Liver (tissue), 8 donors: ENCODE measurements at regions not wholly inside any gene's neighbourhood (a gene's known extent, or its start where the extent isn't known, plus 50 kb on each side); places are given as distances from the start of the nearest gene placed in this dataset.

Experiments
- DNase-seq: peaks from one replicate; pipeline ENCODE4 v3.0.0-alpha.2; 2017; ENCODE audit warnings: low spot score
- H3K27ac ChIP-seq, 2 donors: one replicate each; pipeline ENCODE4 v1.7.0; 2013; ENCODE audit warnings: inconsistent platforms in 2 of 2, low read length in 2 of 2, control low read depth in 1 of 2, low read depth in 1 of 2, mild to moderate bottlenecking in 1 of 2
- H3K27me3 ChIP-seq, 4 donors: one replicate each; pipeline versions ENCODE4 v1.6.1 to v1.7.0; 2013; ENCODE audit warnings: low read length in 3 of 4, inconsistent platforms in 1 of 4, mild to moderate bottlenecking in 1 of 4, moderate library complexity in 1 of 4; ENCODE audit not compliant: control insufficient read depth in 4 of 4, insufficient read depth in 4 of 4
- H3K36me3 ChIP-seq, 4 donors: one replicate each; pipeline versions ENCODE4 v1.6.1 to v1.7.0; 2013; ENCODE audit warnings: low read length in 3 of 4, mild to moderate bottlenecking in 3 of 4, low read depth in 1 of 4, moderate library complexity in 1 of 4; ENCODE audit not compliant: control insufficient read depth in 4 of 4, insufficient read depth in 3 of 4
- H3K4me1 ChIP-seq, 4 donors: one replicate each; pipeline versions ENCODE4 v1.6.1 to v1.7.0; 2013; ENCODE audit warnings: low read length in 3 of 4, mild to moderate bottlenecking in 3 of 4, moderate library complexity in 1 of 4; ENCODE audit not compliant: control insufficient read depth in 4 of 4, insufficient read depth in 4 of 4
- H3K4me3 ChIP-seq, 3 donors: one replicate each; pipeline versions ENCODE4 v1.6.1 to v1.7.0; 2013; ENCODE audit warnings: low read length in 3 of 3, control low read depth in 1 of 3, low read depth in 1 of 3, mild to moderate bottlenecking in 1 of 3
- H3K9ac ChIP-seq, 2 donors: one replicate each; pipeline ENCODE4 v1.7.0; 2013; ENCODE audit warnings: low read length in 2 of 2, mild to moderate bottlenecking in 2 of 2, moderate library complexity in 2 of 2, control low read depth in 1 of 2, low read depth in 1 of 2
- H3K9me3 ChIP-seq, 4 donors: one replicate each; pipeline versions ENCODE4 v1.6.1 to v1.7.0; 2013; ENCODE audit warnings: low read length in 3 of 4; ENCODE audit not compliant: control insufficient read depth in 4 of 4
- ATF3 ChIP-seq: IDR thresholded peaks from 2 replicates; pipeline ENCODE4 v1.6.1; 2016; ENCODE audit warnings: antibody characterized with exemption
- CTCF ChIP-seq: fragments of 150-350 bp; IDR thresholded peaks from 2 replicates; pipeline ENCODE4 v1.5.1; 2017; ENCODE audit warnings: improper control_type of control experiment, low read depth, low read length; ENCODE audit not compliant: missing input control
- EGR1 ChIP-seq, 2 donors: IDR thresholded peaks; 2 replicates each; pipeline ENCODE4 v1.6.1; 2016 to 2018; ENCODE audit warnings: antibody characterized with exemption in 2 of 2, low read depth in 2 of 2
- FOXA2 ChIP-seq: IDR thresholded peaks from 2 replicates; pipeline ENCODE4 v1.6.1; 2016; ENCODE audit warnings: antibody characterized with exemption
- GABPA ChIP-seq, 2 donors: IDR thresholded peaks in 1 of 2; conservative IDR thresholded peaks in 1 of 2; 2 replicates each; pipeline ENCODE4 v1.6.1; 2016; ENCODE audit warnings: antibody characterized with exemption in 2 of 2, mild to moderate bottlenecking in 1 of 2, moderate library complexity in 1 of 2
- HNF4A ChIP-seq, 2 donors: conservative IDR thresholded peaks; 2 replicates each; pipeline ENCODE4 v1.6.1; 2016; ENCODE audit warnings: antibody characterized with exemption in 2 of 2, mild to moderate bottlenecking in 2 of 2
- HNF4G ChIP-seq: IDR thresholded peaks from 2 replicates; pipeline ENCODE4 v1.6.1; 2016; ENCODE audit warnings: antibody characterized with exemption
- JUND ChIP-seq, 2 donors: IDR thresholded peaks; 2 replicates each; pipeline ENCODE4 v1.6.1; 2016; ENCODE audit warnings: antibody characterized with exemption in 2 of 2
- MAX ChIP-seq: IDR thresholded peaks from 2 replicates; pipeline ENCODE4 v1.6.1; 2016; ENCODE audit warnings: antibody characterized with exemption
- RAD21 ChIP-seq, 2 donors: IDR thresholded peaks; 2 replicates each; pipeline ENCODE4 v1.6.1; 2016; ENCODE audit warnings: antibody characterized with exemption in 2 of 2, mild to moderate bottlenecking in 2 of 2
- REST ChIP-seq: IDR thresholded peaks from 2 replicates; pipeline ENCODE4 v1.6.1; 2016; ENCODE audit warnings: antibody characterized with exemption, mild to moderate bottlenecking
- RXRA ChIP-seq, 2 donors: IDR thresholded peaks; 2 replicates each; pipeline ENCODE4 v1.6.1; 2017 to 2018; ENCODE audit warnings: antibody characterized with exemption in 2 of 2, mild to moderate bottlenecking in 1 of 2
- SP1 ChIP-seq: IDR thresholded peaks from 2 replicates; pipeline ENCODE4 v1.6.1; 2018; ENCODE audit warnings: antibody characterized with exemption, mild to moderate bottlenecking
- TAF1 ChIP-seq: conservative IDR thresholded peaks from 2 replicates; pipeline ENCODE4 v1.6.1; 2016; ENCODE audit warnings: antibody characterized with exemption, mild to moderate bottlenecking
- YY1 ChIP-seq: IDR thresholded peaks from 2 replicates; pipeline ENCODE4 v1.6.1; 2016; ENCODE audit warnings: antibody characterized with exemption, mild to moderate bottlenecking
- ZBTB33 ChIP-seq: IDR thresholded peaks from 2 replicates; pipeline ENCODE4 v1.6.1; 2016; ENCODE audit warnings: antibody characterized with exemption
- WGBS: extraction: QIAGEN DNeasy Blood & Tissue Kit; methylation state at CpG from one replicate; pipeline ENCODE4 v1.1.7; 2013; 5-methylcytosine and 5-hydroxymethylcytosine counted together
- donor health status: healthy.
- donor health status: healthy.
- donor health status: healthy.
- donor health status: healthy.
- donor health status: healthy.

- WGBS: 90% methylated on average over 1 of the region's 1 CpG
- H3K36me3 ChIP-seq: no peaks in the 10 kb centered on the region
- no peak overlapping the region for H3K9ac ChIP-seq
- no peak overlapping the region for H3K4me3 ChIP-seq
- TF ChIP-seq RXRA (IDR thresholded peaks at IDR 0.05) (no peak), YY1 (no peak), MAX (no peak), CTCF (no peak), SP1 (no peak), RAD21 (IDR thresholded peaks at IDR 0.05) (no peak), FOXA2 (no peak), GABPA (IDR thresholded peaks at IDR 0.05 in 1 of 2, conservative IDR thresholded peaks at IDR 0.05 in 1 of 2) (no peak), REST (no peak), HNF4A (conservative IDR thresholded peaks at IDR 0.05) (no peak), TAF1 (no peak), HNF4G (no peak), ATF3 (no peak), JUND (IDR thresholded peaks at IDR 0.05) (no peak), EGR1 (IDR thresholded peaks at IDR 0.05; ENCODE audit: low read depth in 2 of 2) (no peak)
- no peaks in the 10 kb centered on the region for H3K9me3 ChIP-seq
- H3K27ac ChIP-seq: no peak overlapping the region
- H3K4me1 ChIP-seq: no peaks in the 10 kb centered on the region
- no peak for DNase-seq
- H3K27me3 ChIP-seq: peaks cover 0 to 8% (median 0%) of the 10 kb centered on the region in 4 donors
Observed at GRCh38 chr2:56123538-56123937, 60.3 kb upstream of the CCDC85A start.

- no peak for DNase-seq
- Histone ChIP-seq H3K4me1 (no peaks in the 10 kb centered on the region), H3K4me3 (no peak overlapping the region), H3K9ac (no peak overlapping the region), H3K9me3 (no peaks in the 10 kb centered on the region), H3K36me3 (no peaks in the 10 kb centered on the region), H3K27me3 (no peaks in the 10 kb centered on the region), H3K27ac (no peak overlapping the region)
- 60% methylated on average over 1 of the region's 1 CpG for WGBS
- no peak for TF ChIP-seq CTCF
- no peak for TF ChIP-seq ATF3
- TF ChIP-seq ZBTB33: no peak
- no peak for TF ChIP-seq REST
- TF ChIP-seq HNF4G: no peak
- no peak for TF ChIP-seq YY1
- no peak for TF ChIP-seq RXRA (IDR thresholded peaks at IDR 0.05)
- no peak for TF ChIP-seq EGR1 (IDR thresholded peaks at IDR 0.05; ENCODE audit: low read depth in 2 of 2)
Observed at GRCh38 chr2:56127010-56127409, 56.8 kb upstream of the CCDC85A start.
